Esophagus mucosa (tissue), 1 donor: ENCODE measurements at regions not wholly inside any gene's neighbourhood (a gene's known extent, or its start where the extent isn't known, plus 50 kb on each side); places are given as distances from the start of the nearest gene placed in this dataset.
"Not testable (repeated sequence)": the region's sequence is repeated elsewhere in the genome, so short reads cannot be mapped to it uniquely, and the experiment has no call there.

ENCODE experiments used
- ATAC-seq: fragments of 200-7000 bp; cut with Tn5 transposase; one replicate; pipeline ENCODE4 v1.9.1; 2020
- donor health status: DM: yes; HTN: yes; CAD: no.

GRCh38 chr2:49664827-49665226, 510.5 kb upstream of the FSHR start:
- ATAC-seq, result no peak

DNA sequence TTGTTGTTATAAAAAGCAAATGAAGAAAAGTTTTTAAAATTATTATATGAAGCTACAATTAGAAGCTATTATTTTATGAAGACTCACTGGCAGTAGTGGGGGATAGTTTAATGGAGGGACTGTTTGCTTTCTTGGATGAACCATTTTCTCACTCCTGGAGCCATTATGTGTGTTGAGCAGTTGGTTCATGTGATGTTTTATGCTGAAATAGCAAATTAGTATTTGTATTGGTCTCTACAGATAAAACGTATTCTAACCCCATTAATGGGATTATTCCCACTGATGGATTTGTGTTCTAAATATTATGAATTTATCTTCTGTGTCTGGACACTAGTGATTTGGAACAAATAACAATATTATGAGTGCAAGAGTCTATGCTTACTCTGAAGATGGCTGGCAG, 507.5 kb upstream of the FSHR start:
- ATAC-seq, result no peak

GRCh38 chr2:49656853-49657252, 502.5 kb upstream of the FSHR start:
- ATAC-seq, result no peak

GRCh38 chr2:49643149-49643548, 488.8 kb upstream of the FSHR start:
- ATAC-seq, result no peak

- no peak for ATAC-seq
Measured at GRCh38 chr2:49640630-49641029, 486.3 kb upstream of the FSHR start.

DNA sequence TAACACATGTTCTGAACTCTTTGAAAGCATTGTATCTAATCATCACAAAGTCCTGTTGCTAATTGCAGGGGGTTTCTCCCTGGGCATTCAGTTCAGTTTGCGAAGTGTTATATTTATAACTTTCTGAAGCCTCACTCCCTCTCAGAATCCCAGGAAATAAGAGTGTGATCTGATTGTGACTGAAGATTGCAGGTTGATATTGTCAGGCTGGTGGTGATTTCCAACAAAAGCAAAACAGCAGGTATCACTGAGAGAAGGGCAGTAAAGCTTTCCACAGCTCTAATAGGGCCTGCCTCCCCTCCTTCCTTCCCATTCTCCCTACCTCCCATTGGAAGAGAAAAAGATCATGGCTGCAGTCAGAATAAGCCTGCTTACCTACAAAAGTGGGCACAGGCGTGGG, 466.7 kb upstream of the FSHR start:
- ATAC-seq, result no peak

DNA sequence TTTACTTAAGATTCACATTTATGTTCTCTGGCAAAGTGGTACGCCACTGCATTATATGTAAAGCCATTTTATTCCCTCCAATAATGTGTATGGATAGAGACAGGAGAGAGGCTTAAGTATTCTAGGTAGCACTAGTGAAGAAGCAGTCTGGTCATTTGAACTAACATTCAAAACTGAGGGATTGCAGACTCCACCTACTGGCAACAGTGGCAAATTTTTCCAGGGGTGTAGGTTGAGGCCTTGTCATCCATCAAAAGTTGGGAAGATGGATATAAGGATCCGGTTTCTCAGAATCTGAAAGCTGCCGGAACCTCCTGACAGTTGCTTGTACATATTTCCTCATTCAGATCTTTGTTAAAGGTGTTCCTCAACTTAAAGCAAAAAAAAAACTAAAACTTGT, 465.5 kb upstream of the FSHR start:
- ATAC-seq, result no peak

GRCh38 chr2:49618491-49618890, 464.2 kb upstream of the FSHR start:
- ATAC-seq, result no peak

DNA sequence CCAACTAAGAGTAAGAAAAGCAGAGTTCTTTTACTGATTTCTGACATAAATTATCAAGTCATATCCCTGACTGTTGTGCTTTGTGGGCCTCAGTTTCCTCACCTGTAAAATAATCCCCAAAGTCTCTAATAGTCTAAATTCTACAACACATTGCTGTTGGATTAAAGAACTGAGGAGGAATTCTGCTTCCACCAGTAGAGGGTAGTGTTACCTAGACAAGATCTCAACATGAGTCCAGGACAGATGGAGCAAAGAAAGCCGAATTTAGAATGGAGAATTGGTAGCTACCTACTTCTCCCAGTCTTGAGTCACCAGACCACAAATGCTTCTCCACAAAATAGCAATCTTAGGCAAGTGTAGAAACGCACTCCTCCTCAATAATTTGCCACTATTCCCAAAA, 462.5 kb upstream of the FSHR start:
- no peak for ATAC-seq

- not testable (repeated sequence) for ATAC-seq
Measured at GRCh38 chr2:49611796-49612195, 457.5 kb upstream of the FSHR start.

DNA sequence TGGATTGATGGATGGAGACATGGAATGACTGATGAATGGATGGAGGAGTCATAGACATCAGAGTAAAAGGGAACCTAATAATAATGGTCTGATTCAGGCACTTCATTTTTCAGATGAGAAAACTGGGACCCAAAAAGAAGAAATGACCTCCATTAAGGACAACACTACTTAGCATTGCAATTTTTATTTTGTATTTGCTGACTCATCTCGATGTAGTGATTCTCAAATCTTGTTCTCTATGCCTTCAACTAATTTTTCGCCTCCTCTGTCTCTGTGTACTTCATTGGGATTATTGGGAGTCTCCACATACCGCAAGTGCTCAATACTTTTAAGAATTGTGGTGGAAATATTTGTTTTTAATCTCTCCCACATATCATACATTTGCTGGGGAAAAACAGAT, 446.2 kb upstream of the FSHR start:
- ATAC-seq, result no peak

- no peak for ATAC-seq
Measured at GRCh38 chr2:49598231-49598630, 443.9 kb upstream of the FSHR start.

DNA sequence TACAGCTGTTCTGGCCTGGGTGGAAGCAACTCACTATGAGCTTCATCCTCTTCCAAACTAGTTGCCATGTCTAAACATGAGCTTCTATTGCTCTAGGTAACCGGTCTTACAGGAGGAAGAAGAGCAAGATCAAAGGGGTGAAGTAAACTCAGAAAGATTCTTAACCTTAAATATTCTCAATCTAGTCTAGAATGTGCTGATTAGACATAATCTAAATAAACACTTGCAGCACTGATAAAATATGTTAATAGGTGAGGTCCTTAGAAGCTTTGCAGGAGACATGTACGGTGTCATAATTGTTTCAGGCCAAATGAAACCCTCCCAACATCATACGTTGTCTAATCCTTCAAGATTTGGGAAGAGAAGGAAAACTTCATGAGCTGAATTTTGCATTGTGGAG, 431.6 kb upstream of the FSHR start:
- ATAC-seq, result no peak

DNA sequence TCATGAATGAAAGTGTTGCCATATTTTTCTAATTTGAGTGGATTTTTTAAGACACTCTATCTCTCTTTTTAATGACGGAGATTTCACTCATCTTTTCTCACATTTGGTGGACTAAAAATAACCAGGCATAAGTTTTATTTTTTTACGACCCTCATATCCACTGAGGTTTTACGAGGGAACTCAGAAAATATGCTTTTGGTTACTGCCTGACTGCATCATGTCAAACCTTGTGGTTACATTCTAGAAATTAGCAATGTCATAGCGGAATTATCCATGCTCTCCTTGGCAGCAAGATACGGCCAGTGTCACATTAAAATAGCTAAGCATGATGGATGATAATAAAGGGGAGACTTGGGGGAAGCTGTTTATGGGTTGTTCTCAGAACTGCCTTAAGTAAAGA, 428.6 kb upstream of the FSHR start:
- ATAC-seq, result no peak

DNA sequence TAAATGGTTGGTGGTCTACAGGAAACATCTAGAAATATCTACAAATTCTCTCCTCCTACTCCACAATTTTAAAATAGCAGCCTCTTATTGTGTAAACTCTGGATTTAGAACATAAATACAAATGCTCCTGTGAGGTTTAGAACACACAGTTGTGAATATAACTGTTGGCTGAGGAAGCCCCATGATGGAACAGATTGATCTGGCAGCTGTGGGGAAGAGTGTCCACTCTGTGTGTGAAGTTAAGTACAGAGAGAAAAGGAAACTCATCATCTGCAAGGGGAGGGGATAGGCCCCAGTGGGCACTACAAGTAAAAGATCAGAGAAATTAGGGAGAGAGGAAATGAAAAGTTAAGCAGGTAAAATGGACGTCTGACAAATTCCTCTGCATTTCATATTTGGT, 422.7 kb upstream of the FSHR start:
- ATAC-seq, result no peak

DNA sequence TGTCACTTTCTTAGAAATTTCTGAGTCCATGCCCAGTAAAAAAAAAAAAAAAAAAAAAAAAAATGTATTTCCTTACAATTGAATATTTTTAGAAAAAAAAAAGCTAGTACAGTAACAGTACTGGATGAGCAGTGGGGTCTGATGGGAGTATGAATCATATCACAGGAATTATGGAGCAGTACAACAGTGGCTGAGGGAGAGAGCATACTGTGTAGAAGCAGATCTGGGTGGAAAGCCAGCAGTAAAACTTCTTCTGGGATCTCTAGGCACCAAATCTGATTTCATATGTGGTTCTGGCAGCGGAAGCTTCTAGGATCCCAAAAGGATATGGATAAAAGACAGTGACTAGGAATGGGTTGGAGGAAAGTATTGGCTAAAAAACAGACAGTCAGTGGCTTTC, 414.9 kb upstream of the FSHR start:
- no peak for ATAC-seq

- ATAC-seq, result no peak
Measured at GRCh38 chr2:49567811-49568600, 413.7 kb upstream of the FSHR start.

- no peak for ATAC-seq
Measured at GRCh38 chr2:49567021-49567420, 412.7 kb upstream of the FSHR start.

GRCh38 chr2:49553658-49554057, 399.3 kb upstream of the FSHR start:
- ATAC-seq, result no peak

GRCh38 chr2:49532702-49533101, 378.4 kb upstream of the FSHR start:
- no peak for ATAC-seq

- ATAC-seq, result no peak
Measured at GRCh38 chr2:49515996-49516782, 361.9 kb upstream of the FSHR start.

- no peak for ATAC-seq
Measured at GRCh38 chr2:49514201-49514600, 359.9 kb upstream of the FSHR start.

GRCh38 chr2:49490710-49491109, 336.4 kb upstream of the FSHR start:
- ATAC-seq, result peak; percentile 65

DNA sequence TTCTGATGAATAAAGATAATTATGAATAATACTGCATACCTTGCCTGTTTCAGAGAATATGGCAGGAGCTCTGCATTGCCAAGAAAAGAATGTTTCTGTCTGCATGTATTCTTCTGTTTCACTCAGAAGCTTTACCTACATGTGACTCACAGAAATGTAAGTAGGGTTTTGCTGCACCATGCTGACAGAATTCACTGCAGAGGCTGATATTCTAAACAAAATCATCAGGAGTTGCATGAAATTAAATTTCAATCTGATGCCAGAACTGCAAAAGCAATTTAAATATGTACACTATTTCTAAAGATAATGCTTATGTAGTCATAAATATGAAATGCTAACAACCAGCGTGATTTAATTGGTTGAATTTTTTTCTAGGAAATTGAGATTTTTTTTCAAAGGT, 332.8 kb upstream of the FSHR start:
- no peak for ATAC-seq
